ENCODE measurements at regions not wholly inside any gene's neighbourhood (a gene's known extent, or its start where the extent isn't known, plus 50 kb on each side); places are given as distances from the start of the nearest gene placed in this dataset.

- TF ChIP-seq, protein P1, sequence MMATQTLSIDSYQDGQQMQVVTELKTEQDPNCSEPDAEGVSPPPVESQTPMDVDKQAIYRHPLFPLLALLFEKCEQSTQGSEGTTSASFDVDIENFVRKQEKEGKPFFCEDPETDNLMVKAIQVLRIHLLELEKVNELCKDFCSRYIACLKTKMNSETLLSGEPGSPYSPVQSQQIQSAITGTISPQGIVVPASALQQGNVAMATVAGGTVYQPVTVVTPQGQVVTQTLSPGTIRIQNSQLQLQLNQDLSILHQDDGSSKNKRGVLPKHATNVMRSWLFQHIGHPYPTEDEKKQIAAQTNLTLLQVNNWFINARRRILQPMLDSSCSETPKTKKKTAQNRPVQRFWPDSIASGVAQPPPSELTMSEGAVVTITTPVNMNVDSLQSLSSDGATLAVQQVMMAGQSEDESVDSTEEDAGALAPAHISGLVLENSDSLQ (IDR thresholded peaks at IDR 0.05): no peak
- TF ChIP-seq, protein P2, sequence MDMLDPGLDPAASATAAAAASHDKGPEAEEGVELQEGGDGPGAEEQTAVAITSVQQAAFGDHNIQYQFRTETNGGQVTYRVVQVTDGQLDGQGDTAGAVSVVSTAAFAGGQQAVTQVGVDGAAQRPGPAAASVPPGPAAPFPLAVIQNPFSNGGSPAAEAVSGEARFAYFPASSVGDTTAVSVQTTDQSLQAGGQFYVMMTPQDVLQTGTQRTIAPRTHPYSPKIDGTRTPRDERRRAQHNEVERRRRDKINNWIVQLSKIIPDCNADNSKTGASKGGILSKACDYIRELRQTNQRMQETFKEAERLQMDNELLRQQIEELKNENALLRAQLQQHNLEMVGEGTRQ (IDR thresholded peaks at IDR 0.05; ENCODE audit: borderline replicate concordance, low read depth, low read length): no peak
- TF ChIP-seq TCF12 (IDR thresholded peaks at IDR 0.05; ENCODE audit: low read depth, low read length): no peak
Observed at GRCh38 chr3:148004331-148004730, 595.2 kb downstream of the ZIC1 start (continued).

DNA sequence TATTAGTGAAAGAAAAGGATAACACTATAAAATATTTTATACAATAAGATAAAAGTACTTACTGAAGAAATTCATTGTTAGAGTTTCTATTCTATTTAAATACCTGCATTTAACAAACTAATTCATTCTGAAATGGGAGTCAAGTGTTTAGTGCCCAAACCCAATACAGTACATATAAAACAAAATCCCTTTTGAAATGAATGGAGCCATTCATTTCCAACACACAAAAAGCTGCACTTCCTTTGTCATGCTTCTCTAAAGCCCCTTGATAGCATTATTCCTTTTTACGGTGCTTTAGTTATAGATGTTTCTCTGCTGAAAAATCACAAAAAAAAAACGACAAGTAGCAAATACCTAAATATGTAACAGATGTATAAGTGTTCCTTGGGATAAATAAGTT, 596.3 kb downstream of the ZIC1 start:
- H3K4me3 ChIP-seq: no peak overlapping the region
- H3K27me3 ChIP-seq (replicated peaks in 1 of 2; ENCODE audit: control insufficient read depth in 2 of 2, insufficient read depth in 2 of 2, low read length in 1 of 2): no peaks in the 10 kb centered on the region
- no peak overlapping the region for H3K27ac ChIP-seq (ENCODE audit: control insufficient read depth, insufficient read depth)
- H3K36me3 ChIP-seq (ENCODE audit: control insufficient read depth in 2 of 2, insufficient read depth in 2 of 2, low read length in 1 of 2): no peaks in the 10 kb centered on the region
- H3K79me2 ChIP-seq (ENCODE audit: control insufficient read depth, insufficient read depth, low read length): no peaks in the 10 kb centered on the region
- H3K9ac ChIP-seq (ENCODE audit: control insufficient read depth, insufficient read depth, low read length): no peak overlapping the region
- H3K4me2 ChIP-seq (ENCODE audit: control insufficient read depth, insufficient read depth): no peak overlapping the region
- SMC1A ChIA-PET (ENCODE audit: uncharacterized antibody, unreplicated experiment): interaction anchor here (1.2 kb wide), 1 partner anchor 9 kb away, joined by 3 read pairs; no protein-coding TSS in a partner anchor
- BruUV-seq (replicated peaks): no TSS peak
- intact Hi-C loops (cut with micrococcal nuclease; ENCODE audit: unreplicated experiment): no loop called here
- DNase-seq (ENCODE audit: low read depth, low spot score) (no peak), ATAC-seq (no peak), FAIRE-seq (no peak)
- no peaks in the 10 kb centered on the region for H3K4me1 ChIP-seq (ENCODE audit: control insufficient read depth, insufficient read depth, low read length)
- RAD21 ChIA-PET (ENCODE audit: unreplicated experiment): no interaction called here
- H3K9me3 ChIP-seq (replicated peaks; ENCODE audit: control insufficient read depth, insufficient read depth, low read length): no peaks in the 10 kb centered on the region
- in situ Hi-C loops (cut with MboI): no loop called here
- H4K20me1 ChIP-seq (ENCODE audit: control insufficient read depth, insufficient read depth): no peaks in the 10 kb centered on the region
- CTCF ChIA-PET: no interaction called here
- 51% methylated on average over 2 of the region's 2 CpGs for WGBS (ENCODE audit: insufficient coverage, insufficient replicate concordance, low lambda C conversion rate, missing lambda C conversion rate)
- no peak overlapping the region for H2AFZ ChIP-seq (ENCODE audit: control insufficient read depth, low read depth, low read length)
- POLR2A ChIA-PET: no interaction called here
- TF ChIP-seq CEBPZ (IDR thresholded peaks at IDR 0.05; ENCODE audit: low read depth, low read length) (no peak), NR2C2 (IDR thresholded peaks at IDR 0.05; ENCODE audit: borderline replicate concordance, control insufficient read depth, insufficient read length, low read depth) (no peak), ZNF207 (IDR thresholded peaks at IDR 0.05; ENCODE audit: borderline replicate concordance) (no peak)
- TF ChIP-seq, protein P2 (IDR thresholded peaks at IDR 0.05; ENCODE audit: borderline replicate concordance, low read depth, low read length): no peak
- TF ChIP-seq, protein P3, sequence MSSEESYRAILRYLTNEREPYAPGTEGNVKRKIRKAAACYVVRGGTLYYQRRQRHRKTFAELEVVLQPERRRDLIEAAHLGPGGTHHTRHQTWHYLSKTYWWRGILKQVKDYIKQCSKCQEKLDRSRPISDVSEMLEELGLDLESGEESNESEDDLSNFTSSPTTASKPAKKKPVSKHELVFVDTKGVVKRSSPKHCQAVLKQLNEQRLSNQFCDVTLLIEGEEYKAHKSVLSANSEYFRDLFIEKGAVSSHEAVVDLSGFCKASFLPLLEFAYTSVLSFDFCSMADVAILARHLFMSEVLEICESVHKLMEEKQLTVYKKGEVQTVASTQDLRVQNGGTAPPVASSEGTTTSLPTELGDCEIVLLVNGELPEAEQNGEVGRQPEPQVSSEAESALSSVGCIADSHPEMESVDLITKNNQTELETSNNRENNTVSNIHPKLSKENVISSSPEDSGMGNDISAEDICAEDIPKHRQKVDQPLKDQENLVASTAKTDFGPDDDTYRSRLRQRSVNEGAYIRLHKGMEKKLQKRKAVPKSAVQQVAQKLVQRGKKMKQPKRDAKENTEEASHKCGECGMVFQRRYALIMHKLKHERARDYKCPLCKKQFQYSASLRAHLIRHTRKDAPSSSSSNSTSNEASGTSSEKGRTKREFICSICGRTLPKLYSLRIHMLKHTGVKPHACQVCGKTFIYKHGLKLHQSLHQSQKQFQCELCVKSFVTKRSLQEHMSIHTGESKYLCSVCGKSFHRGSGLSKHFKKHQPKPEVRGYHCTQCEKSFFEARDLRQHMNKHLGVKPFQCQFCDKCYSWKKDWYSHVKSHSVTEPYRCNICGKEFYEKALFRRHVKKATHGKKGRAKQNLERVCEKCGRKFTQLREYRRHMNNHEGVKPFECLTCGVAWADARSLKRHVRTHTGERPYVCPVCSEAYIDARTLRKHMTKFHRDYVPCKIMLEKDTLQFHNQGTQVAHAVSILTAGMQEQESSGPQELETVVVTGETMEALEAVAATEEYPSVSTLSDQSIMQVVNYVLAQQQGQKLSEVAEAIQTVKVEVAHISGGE (CRISPR knock-in tag; IDR thresholded peaks at IDR 0.05): no peak
- TF ChIP-seq, protein P4, sequence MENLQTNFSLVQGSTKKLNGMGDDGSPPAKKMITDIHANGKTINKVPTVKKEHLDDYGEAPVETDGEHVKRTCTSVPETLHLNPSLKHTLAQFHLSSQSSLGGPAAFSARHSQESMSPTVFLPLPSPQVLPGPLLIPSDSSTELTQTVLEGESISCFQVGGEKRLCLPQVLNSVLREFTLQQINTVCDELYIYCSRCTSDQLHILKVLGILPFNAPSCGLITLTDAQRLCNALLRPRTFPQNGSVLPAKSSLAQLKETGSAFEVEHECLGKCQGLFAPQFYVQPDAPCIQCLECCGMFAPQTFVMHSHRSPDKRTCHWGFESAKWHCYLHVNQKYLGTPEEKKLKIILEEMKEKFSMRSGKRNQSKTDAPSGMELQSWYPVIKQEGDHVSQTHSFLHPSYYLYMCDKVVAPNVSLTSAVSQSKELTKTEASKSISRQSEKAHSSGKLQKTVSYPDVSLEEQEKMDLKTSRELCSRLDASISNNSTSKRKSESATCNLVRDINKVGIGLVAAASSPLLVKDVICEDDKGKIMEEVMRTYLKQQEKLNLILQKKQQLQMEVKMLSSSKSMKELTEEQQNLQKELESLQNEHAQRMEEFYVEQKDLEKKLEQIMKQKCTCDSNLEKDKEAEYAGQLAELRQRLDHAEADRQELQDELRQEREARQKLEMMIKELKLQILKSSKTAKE (IDR thresholded peaks at IDR 0.05; ENCODE audit: low read depth, poor library complexity, severe bottlenecking): no peak
